ENCODE measurements at regions not wholly inside any gene's neighbourhood (a gene's known extent, or its start where the extent isn't known, plus 50 kb on each side); places are given as distances from the start of the nearest gene placed in this dataset.

GRCh38 chr9:99419070-99419469, 197.0 kb downstream of the SEC61B start:
- no peak overlapping the region for H3K27ac Mint-ChIP-seq
- no peaks in the 10 kb centered on the region for H3K36me3 Mint-ChIP-seq (ENCODE audit: low read depth)
- peaks cover 10% of the 10 kb centered on the region for H3K4me1 Mint-ChIP-seq (ENCODE audit: low read depth)
- H3K4me3 Mint-ChIP-seq (ENCODE audit: low read depth): no peak overlapping the region
- peaks cover 2% of the 10 kb centered on the region for H3K27me3 Mint-ChIP-seq (ENCODE audit: low read depth)
- H3K9me3 Mint-ChIP-seq: no peaks in the 10 kb centered on the region
- no peak for DNase-seq (ENCODE audit: low spot score)
- intact Hi-C loops (cut with micrococcal nuclease): no loop called here

DNA sequence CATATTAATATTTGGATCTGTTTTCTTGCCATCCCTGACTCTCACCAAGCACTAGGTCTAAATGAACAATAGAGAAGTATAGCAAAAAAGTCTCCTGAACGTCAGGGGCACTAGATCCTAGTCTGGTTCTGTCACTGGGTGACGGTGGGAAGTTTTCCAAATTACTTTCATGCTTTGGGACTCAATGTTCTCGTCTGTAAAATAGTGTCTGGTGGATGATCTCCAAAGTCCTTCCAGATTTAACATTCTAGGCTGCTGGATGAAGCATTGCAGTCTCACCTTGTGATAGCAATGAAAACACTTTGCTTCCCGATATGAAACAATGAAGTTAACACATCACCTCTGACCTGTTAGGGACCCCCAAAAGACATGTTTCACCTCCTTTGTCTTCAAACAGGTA, 199.3 kb downstream of the SEC61B start:
- no peak for DNase-seq (ENCODE audit: low spot score)
- H3K36me3 Mint-ChIP-seq (ENCODE audit: low read depth): no peaks in the 10 kb centered on the region
- H3K4me3 Mint-ChIP-seq (ENCODE audit: low read depth): no peak overlapping the region
- peaks cover 3% of the 10 kb centered on the region for H3K4me1 Mint-ChIP-seq (ENCODE audit: low read depth)
- intact Hi-C loops (cut with micrococcal nuclease): no loop called here
- peaks cover 2% of the 10 kb centered on the region for H3K27me3 Mint-ChIP-seq (ENCODE audit: low read depth)
- H3K9me3 Mint-ChIP-seq: no peaks in the 10 kb centered on the region
- no peak overlapping the region for H3K27ac Mint-ChIP-seq

- H3K27ac Mint-ChIP-seq: no peak overlapping the region
- no peak overlapping the region for H3K4me3 Mint-ChIP-seq (ENCODE audit: low read depth)
- intact Hi-C loops (cut with micrococcal nuclease): no loop called here
- peaks cover 4% of the 10 kb centered on the region for H3K9me3 Mint-ChIP-seq
- no peak for DNase-seq (ENCODE audit: low spot score)
- peaks cover 10% of the 10 kb centered on the region for H3K4me1 Mint-ChIP-seq (ENCODE audit: low read depth)
- peaks cover 5% of the 10 kb centered on the region for H3K27me3 Mint-ChIP-seq (ENCODE audit: low read depth)
- no peaks in the 10 kb centered on the region for H3K36me3 Mint-ChIP-seq (ENCODE audit: low read depth)
Observed at GRCh38 chr9:99425124-99425523, 203.0 kb downstream of the SEC61B start.

GRCh38 chr9:99425923-99426842, 204.1 kb downstream of the SEC61B start:
- H3K36me3 Mint-ChIP-seq (ENCODE audit: low read depth): no peaks in the 10 kb centered on the region
- H3K4me1 Mint-ChIP-seq (ENCODE audit: low read depth): peaks cover 13% of the 10 kb centered on the region
- H3K27me3 Mint-ChIP-seq (ENCODE audit: low read depth): peaks cover 3% of the 10 kb centered on the region
- no peak overlapping the region for H3K27ac Mint-ChIP-seq
- no peak overlapping the region for H3K4me3 Mint-ChIP-seq (ENCODE audit: low read depth)
- intact Hi-C loops (cut with micrococcal nuclease): no loop called here
- DNase-seq (ENCODE audit: low spot score): no peak
- H3K9me3 Mint-ChIP-seq: peaks cover 4% of the 10 kb centered on the region

DNA sequence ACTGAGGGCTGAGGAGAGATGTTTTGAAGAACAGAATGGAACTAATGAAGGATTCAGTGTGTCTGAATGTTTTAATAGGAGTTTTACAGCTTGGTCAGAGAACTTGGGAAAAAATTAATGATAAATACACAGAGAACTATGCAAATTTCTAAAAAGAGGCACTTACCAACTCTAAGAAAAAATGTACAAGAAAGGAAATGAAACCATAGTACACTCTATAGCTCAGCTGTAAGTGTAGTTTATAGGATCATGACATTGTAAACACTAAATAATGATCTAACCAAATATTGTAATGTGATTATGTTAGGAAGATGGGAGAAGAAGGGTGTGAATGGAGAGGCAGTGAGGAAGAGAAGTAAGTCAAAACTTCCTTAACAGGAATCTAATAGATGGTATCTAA, 205.2 kb downstream of the SEC61B start:
- Mint-ChIP-seq H3K4me1 (ENCODE audit: low read depth) (peaks cover 13% of the 10 kb centered on the region), H3K4me3 (ENCODE audit: low read depth) (no peak overlapping the region), H3K36me3 (ENCODE audit: low read depth) (no peaks in the 10 kb centered on the region), H3K27me3 (ENCODE audit: low read depth) (peaks cover 3% of the 10 kb centered on the region), H3K27ac (no peak overlapping the region), H3K9me3 (peaks cover 4% of the 10 kb centered on the region)
- intact Hi-C loops (cut with micrococcal nuclease): no loop called here
- DNase-seq (ENCODE audit: low spot score): no peak

DNA sequence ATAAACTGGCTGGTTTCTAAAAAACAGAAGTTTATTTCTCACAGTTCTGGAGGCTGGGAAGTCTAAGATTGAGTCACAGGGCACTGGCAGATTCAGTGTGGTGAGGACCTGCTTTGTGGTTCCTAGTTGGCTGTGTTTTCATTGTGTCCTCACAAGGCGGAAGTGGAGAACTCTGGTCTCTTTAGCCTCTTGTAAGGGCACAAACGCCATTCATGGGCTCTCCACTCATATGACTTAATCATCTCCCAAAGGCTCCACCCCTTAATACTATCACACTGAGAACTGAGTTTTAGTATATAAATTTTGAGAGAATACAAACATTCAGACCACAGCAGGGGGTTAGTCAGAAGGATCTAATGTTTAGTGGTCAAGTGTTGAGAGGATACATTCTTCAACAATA, 208.2 kb downstream of the SEC61B start:
- H3K4me1 Mint-ChIP-seq (ENCODE audit: low read depth): peaks cover 33% of the 10 kb centered on the region
- peaks cover 3% of the 10 kb centered on the region for H3K36me3 Mint-ChIP-seq (ENCODE audit: low read depth)
- H3K4me3 Mint-ChIP-seq (ENCODE audit: low read depth): no peak overlapping the region
- H3K27ac Mint-ChIP-seq: no peak overlapping the region
- H3K27me3 Mint-ChIP-seq (ENCODE audit: low read depth): peaks cover 3% of the 10 kb centered on the region
- intact Hi-C loops (cut with micrococcal nuclease): loop anchor here (5.0 to 10.0 kb wide), 4 partner anchors 42 to 384 kb away; no protein-coding TSS in a partner anchor
- peaks cover 4% of the 10 kb centered on the region for H3K9me3 Mint-ChIP-seq
- DNase-seq (ENCODE audit: low spot score): no peak

DNA sequence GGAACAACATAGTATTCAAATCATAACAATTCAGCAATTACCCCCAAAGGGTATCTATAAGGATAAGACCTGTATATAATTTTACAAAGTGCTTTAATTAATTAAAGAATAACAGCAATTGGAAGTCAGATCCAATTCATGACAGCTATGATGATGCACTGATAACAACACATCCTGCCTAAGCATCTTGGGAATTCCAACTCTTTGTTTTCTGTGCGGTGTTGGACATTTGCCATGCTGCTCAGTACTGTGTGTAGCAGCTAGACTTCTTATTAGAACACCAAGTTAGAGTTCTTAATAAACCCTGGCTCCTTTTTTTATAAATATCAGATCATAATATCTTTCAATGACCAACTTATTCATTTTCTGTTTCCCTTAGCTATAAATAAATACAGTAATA, 209.0 kb downstream of the SEC61B start:
- H3K9me3 Mint-ChIP-seq: peaks cover 4% of the 10 kb centered on the region
- intact Hi-C loops (cut with micrococcal nuclease): loop anchor here (5.0 to 10.0 kb wide), 4 partner anchors 41 to 384 kb away; no protein-coding TSS in a partner anchor
- peaks cover 33% of the 10 kb centered on the region for H3K4me1 Mint-ChIP-seq (ENCODE audit: low read depth)
- no peak for DNase-seq (ENCODE audit: low spot score)
- no peak overlapping the region for H3K4me3 Mint-ChIP-seq (ENCODE audit: low read depth)
- peaks cover 3% of the 10 kb centered on the region for H3K27me3 Mint-ChIP-seq (ENCODE audit: low read depth)
- H3K27ac Mint-ChIP-seq: no peak overlapping the region
- H3K36me3 Mint-ChIP-seq (ENCODE audit: low read depth): peaks cover 3% of the 10 kb centered on the region

DNA sequence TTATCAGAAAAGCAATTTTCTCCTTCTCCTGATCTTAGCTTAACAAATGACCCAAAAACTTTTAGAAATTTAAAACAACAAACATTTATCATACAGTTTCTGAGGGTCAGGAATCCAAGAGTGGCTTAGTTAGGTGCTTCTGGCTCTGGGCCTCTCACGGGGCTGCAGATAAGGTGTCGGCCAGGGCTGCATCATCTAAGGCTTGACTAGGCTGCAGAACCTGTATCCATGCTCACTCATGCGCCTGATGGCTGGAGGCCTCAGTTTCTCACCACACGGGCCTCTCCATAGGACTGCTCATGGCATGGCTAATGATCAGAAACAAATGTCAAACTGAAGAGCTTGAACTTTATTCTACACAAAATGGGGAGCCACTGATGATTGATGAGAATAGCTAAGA, 210.0 kb downstream of the SEC61B start:
- DNase-seq (ENCODE audit: low spot score): no peak
- Mint-ChIP-seq H3K4me3 (ENCODE audit: low read depth) (no peak overlapping the region), H3K4me1 (ENCODE audit: low read depth) (peaks cover 27% of the 10 kb centered on the region)

DNA sequence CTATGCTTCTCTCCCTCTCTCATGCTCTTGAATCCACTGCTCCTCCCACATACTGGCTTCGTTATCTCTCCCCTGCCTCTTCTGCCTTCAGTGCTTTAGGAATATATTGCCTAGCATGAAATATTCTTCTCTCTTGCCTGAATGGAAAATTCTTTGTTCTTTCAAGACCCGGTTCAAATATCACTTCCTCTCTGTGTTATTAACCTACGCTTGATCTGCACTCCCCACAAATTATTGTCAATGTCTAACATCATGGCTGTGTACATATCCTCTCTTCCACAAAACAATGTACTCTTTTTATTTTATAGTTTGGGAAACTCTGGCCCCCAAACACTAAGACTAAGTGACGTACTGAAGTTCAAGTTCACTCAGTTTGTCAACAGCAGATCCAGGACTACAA, 211.0 kb downstream of the SEC61B start:
- peak overlapping the region; percentile 61 for H3K27ac Mint-ChIP-seq
- DNase-seq (ENCODE audit: low spot score): no peak
- no peak overlapping the region for H3K4me3 Mint-ChIP-seq (ENCODE audit: low read depth)
- no peaks in the 10 kb centered on the region for H3K9me3 Mint-ChIP-seq
- H3K4me1 Mint-ChIP-seq (ENCODE audit: low read depth): peaks cover 35% of the 10 kb centered on the region
- no peaks in the 10 kb centered on the region for H3K27me3 Mint-ChIP-seq (ENCODE audit: low read depth)
- intact Hi-C loops (cut with micrococcal nuclease): loop anchor here (5.0 to 10.0 kb wide), 4 partner anchors 39 to 382 kb away; no protein-coding TSS in a partner anchor
- peaks cover 3% of the 10 kb centered on the region for H3K36me3 Mint-ChIP-seq (ENCODE audit: low read depth)

More for the DNA sequence above, 210.0 kb downstream of the SEC61B start:
- Mint-ChIP-seq H3K9me3 (peaks cover 4% of the 10 kb centered on the region), H3K27me3 (ENCODE audit: low read depth) (peaks cover 1% of the 10 kb centered on the region), H3K36me3 (ENCODE audit: low read depth) (peaks cover 3% of the 10 kb centered on the region), H3K27ac (no peak overlapping the region)
- intact Hi-C loops (cut with micrococcal nuclease): loop anchor here (5.0 to 10.0 kb wide), 4 partner anchors 40 to 383 kb away; no protein-coding TSS in a partner anchor

GRCh38 chr9:99433555-99433954, 211.5 kb downstream of the SEC61B start:
- no peaks in the 10 kb centered on the region for H3K27me3 Mint-ChIP-seq (ENCODE audit: low read depth)
- intact Hi-C loops (cut with micrococcal nuclease): loop anchor here (5.0 to 10.0 kb wide), 4 partner anchors 39 to 381 kb away; no protein-coding TSS in a partner anchor
- peak; percentile 54 for DNase-seq (ENCODE audit: low spot score)
- H3K4me1 Mint-ChIP-seq (ENCODE audit: low read depth): peaks cover 36% of the 10 kb centered on the region
- peaks cover 3% of the 10 kb centered on the region for H3K36me3 Mint-ChIP-seq (ENCODE audit: low read depth)
- H3K4me3 Mint-ChIP-seq (ENCODE audit: low read depth): no peak overlapping the region
- no peaks in the 10 kb centered on the region for H3K9me3 Mint-ChIP-seq
- peak overlapping the region; percentile 61 for H3K27ac Mint-ChIP-seq

DNA sequence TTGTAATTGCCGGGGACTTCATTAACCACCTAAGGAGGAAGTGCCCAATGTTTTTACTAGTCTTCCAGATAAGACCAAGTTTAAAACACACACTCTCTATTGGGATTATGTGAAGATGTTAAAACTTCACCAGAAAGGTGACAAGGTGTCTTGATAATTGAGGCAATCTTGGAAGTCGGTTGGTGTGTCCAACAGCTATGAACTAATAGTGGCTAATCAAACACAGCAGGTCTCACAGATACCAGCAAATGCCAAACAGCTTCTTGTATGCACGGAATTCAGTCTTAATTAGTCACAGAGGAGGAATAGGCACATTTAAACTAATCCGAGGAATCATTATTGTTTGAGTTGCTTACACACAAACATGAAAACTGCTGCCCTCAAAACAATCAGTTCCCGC, 214.5 kb downstream of the SEC61B start:
- Mint-ChIP-seq H3K4me1 (ENCODE audit: low read depth) (peaks cover 30% of the 10 kb centered on the region), H3K27ac (no peak overlapping the region), H3K36me3 (ENCODE audit: low read depth) (peaks cover 3% of the 10 kb centered on the region), H3K9me3 (no peaks in the 10 kb centered on the region), H3K4me3 (ENCODE audit: low read depth) (no peak overlapping the region), H3K27me3 (ENCODE audit: low read depth) (no peaks in the 10 kb centered on the region)
- no peak for DNase-seq (ENCODE audit: low spot score)
- intact Hi-C loops (cut with micrococcal nuclease): loop anchor here (10.0 kb wide), 2 partner anchors 252 to 378 kb away; no protein-coding TSS in a partner anchor

DNA sequence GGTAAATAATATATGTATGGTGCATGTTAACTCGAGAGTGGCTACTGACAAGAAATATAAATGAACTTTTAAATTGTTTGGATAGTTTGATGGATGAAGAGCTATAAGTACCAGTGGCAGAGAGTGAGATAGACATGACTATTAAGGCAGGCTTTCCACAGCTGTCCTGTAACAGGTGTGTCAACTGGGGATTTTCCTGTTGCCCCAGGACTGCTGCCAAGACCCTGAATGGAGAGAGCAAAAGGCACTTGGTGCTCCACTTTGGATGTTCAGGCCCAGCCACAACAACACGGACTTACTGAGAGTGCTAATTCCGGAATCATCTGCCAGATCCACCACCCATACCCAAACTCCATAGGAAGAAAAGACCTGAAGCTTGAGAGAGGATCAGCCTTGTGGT, 215.1 kb downstream of the SEC61B start:
- no peaks in the 10 kb centered on the region for H3K27me3 Mint-ChIP-seq (ENCODE audit: low read depth)
- H3K27ac Mint-ChIP-seq: no peak overlapping the region
- peaks cover 30% of the 10 kb centered on the region for H3K4me1 Mint-ChIP-seq (ENCODE audit: low read depth)
- intact Hi-C loops (cut with micrococcal nuclease): loop anchor here (10.0 kb wide), 2 partner anchors 252 to 378 kb away; no protein-coding TSS in a partner anchor
- H3K4me3 Mint-ChIP-seq (ENCODE audit: low read depth): no peak overlapping the region
- DNase-seq (ENCODE audit: low spot score): no peak
- H3K9me3 Mint-ChIP-seq: peaks cover 3% of the 10 kb centered on the region
- peaks cover 3% of the 10 kb centered on the region for H3K36me3 Mint-ChIP-seq (ENCODE audit: low read depth)

GRCh38 chr9:99438596-99438995, 216.5 kb downstream of the SEC61B start:
- Mint-ChIP-seq H3K27me3 (ENCODE audit: low read depth) (peaks cover 2% of the 10 kb centered on the region), H3K4me1 (ENCODE audit: low read depth) (peaks cover 22% of the 10 kb centered on the region), H3K27ac (no peak overlapping the region), H3K4me3 (ENCODE audit: low read depth) (no peak overlapping the region), H3K36me3 (ENCODE audit: low read depth) (no peaks in the 10 kb centered on the region), H3K9me3 (peaks cover 5% of the 10 kb centered on the region)
- DNase-seq (ENCODE audit: low spot score): no peak
- intact Hi-C loops (cut with micrococcal nuclease): loop anchor here (10.0 kb wide), 2 partner anchors 254 to 376 kb away; no protein-coding TSS in a partner anchor
